ENCODE measurements at regions not wholly inside any gene's neighbourhood (a gene's known extent, or its start where the extent isn't known, plus 50 kb on each side); places are given as distances from the start of the nearest gene placed in this dataset.

- no peaks in the 10 kb centered on the region for H3K4me1 ChIP-seq (ENCODE audit: control insufficient read depth in 1 of 2, insufficient read depth in 2 of 2, low read length in 2 of 2)
- RAD21 ChIA-PET (ENCODE audit: low non-redundant PET in 1 of 2, low total read pairs in 2 of 2, uncharacterized antibody in 2 of 2, unreplicated experiment in 2 of 2) = no interaction called here
- DNase-seq (ENCODE audit: low read depth, low spot score) (no peak), ATAC-seq (no peak)
- no peaks in the 10 kb centered on the region for H3K9me2 ChIP-seq (ENCODE audit: insufficient read depth)
- no TSS peak for BruUV-seq (replicated peaks)
- H3K79me2 ChIP-seq (ENCODE audit: insufficient read depth, low read length) = no peaks in the 10 kb centered on the region
- H3K4me2 ChIP-seq (ENCODE audit: low read length) = no peak overlapping the region
- no peak overlapping the region for H2AFZ ChIP-seq (ENCODE audit: low read depth, low read length, poor library complexity, severe bottlenecking)
- H3K9ac ChIP-seq (ENCODE audit: low read length) = no peak overlapping the region
- TF ChIP-seq RAD21 (IDR thresholded peaks at IDR 0.05; ENCODE audit: low read depth) (no peak), CBX3 (IDR thresholded peaks at IDR 0.05; ENCODE audit: low read depth) (peak; percentile 84), EZH2 (IDR thresholded peaks at IDR 0.05) (no peak), ZFX (IDR thresholded peaks at IDR 0.05) (no peak), SIN3A (IDR thresholded peaks at IDR 0.05; ENCODE audit: low read depth) (no peak), ELF1 (IDR thresholded peaks at IDR 0.05; ENCODE audit: borderline replicate concordance, low read depth) (no peak), CEBPB (IDR thresholded peaks at IDR 0.05; ENCODE audit: low read depth) (no peak), JUND (IDR thresholded peaks at IDR 0.05) (no peak), POLR2A (IDR thresholded peaks at IDR 0.05; ENCODE audit: borderline replicate concordance, extremely low read depth, insufficient read depth, insufficient read length) (no peak)
- H4K20me1 ChIP-seq (ENCODE audit: insufficient read depth) = no peaks in the 10 kb centered on the region
- no peaks in the 10 kb centered on the region for H3K36me3 ChIP-seq (ENCODE audit: control insufficient read depth in 1 of 2, insufficient read depth in 2 of 2, low read length in 2 of 2)
- no peak overlapping the region for H3K4me3 ChIP-seq (replicated peaks in 1 of 2; ENCODE audit: low read depth in 1 of 2, low read length in 2 of 2)
- CTCF ChIA-PET = interaction anchor here (1.8 kb wide), 1 partner anchor 9 kb away, joined by 4 read pairs; no protein-coding TSS in a partner anchor
- peaks cover 0 to 12% of the 10 kb centered on the region in 2 experiments; a peak in 1 of 4 replicates for H3K9me3 ChIP-seq (ENCODE audit: control insufficient read depth in 1 of 2, insufficient read depth in 1 of 2, low read depth in 1 of 2, low read length in 2 of 2)
- no peak overlapping the region for H3K27ac ChIP-seq (ENCODE audit: low read depth, low read length)
- no peaks in the 10 kb centered on the region for H3K27me3 ChIP-seq (ENCODE audit: insufficient read depth, low read length)
- POLR2A ChIA-PET = no interaction called here
- intact Hi-C loops (cut with micrococcal nuclease) = no loop called here
Observed at GRCh38 chr1:30092051-30092858, 631.1 kb downstream of the MATN1 start.

- H3K4me3 ChIP-seq (replicated peaks in 1 of 2; ENCODE audit: low read depth in 1 of 2, low read length in 2 of 2) = no peak overlapping the region
- H2AFZ ChIP-seq (ENCODE audit: low read depth, low read length, poor library complexity, severe bottlenecking) = no peak overlapping the region
- no peak overlapping the region for H3K4me2 ChIP-seq (ENCODE audit: low read length)
- no peaks in the 10 kb centered on the region for H3K27me3 ChIP-seq (ENCODE audit: insufficient read depth, low read length)
- ChIA-PET CTCF (no interaction called here), RAD21 (ENCODE audit: low non-redundant PET in 1 of 2, low total read pairs in 2 of 2, uncharacterized antibody in 2 of 2, unreplicated experiment in 2 of 2) (no interaction called here), POLR2A (no interaction called here)
- peaks cover 0 to 12% of the 10 kb centered on the region in 2 experiments; a peak in 1 of 4 replicates for H3K9me3 ChIP-seq (ENCODE audit: control insufficient read depth in 1 of 2, insufficient read depth in 1 of 2, low read depth in 1 of 2, low read length in 2 of 2)
- no peaks in the 10 kb centered on the region for H3K9me2 ChIP-seq (ENCODE audit: insufficient read depth)
- no peaks in the 10 kb centered on the region for H3K36me3 ChIP-seq (ENCODE audit: control insufficient read depth in 1 of 2, insufficient read depth in 2 of 2, low read length in 2 of 2)
- no peak overlapping the region for H3K27ac ChIP-seq (ENCODE audit: low read depth, low read length)
- H3K9ac ChIP-seq (ENCODE audit: low read length) = no peak overlapping the region
- DNase-seq (ENCODE audit: low read depth, low spot score) (no peak), ATAC-seq (no peak)
- H3K4me1 ChIP-seq (ENCODE audit: control insufficient read depth in 1 of 2, insufficient read depth in 2 of 2, low read length in 2 of 2) = peaks cover 0 to 5% of the 10 kb centered on the region in 2 experiments; a peak in 1 of 4 replicates
- no peaks in the 10 kb centered on the region for H4K20me1 ChIP-seq (ENCODE audit: insufficient read depth)
- intact Hi-C loops (cut with micrococcal nuclease) = no loop called here
- TF ChIP-seq ZFX (IDR thresholded peaks at IDR 0.05) = no peak
- no TSS peak for BruUV-seq (replicated peaks)
- no peaks in the 10 kb centered on the region for H3K79me2 ChIP-seq (ENCODE audit: insufficient read depth, low read length)
Observed at GRCh38 chr1:30090162-30090820, 633.1 kb downstream of the MATN1 start.

Data from HCT116 (cell line).